ENCODE measurements at regions not wholly inside any gene's neighbourhood (a gene's known extent, or its start where the extent isn't known, plus 50 kb on each side); places are given as distances from the start of the nearest gene placed in this dataset.

DNA sequence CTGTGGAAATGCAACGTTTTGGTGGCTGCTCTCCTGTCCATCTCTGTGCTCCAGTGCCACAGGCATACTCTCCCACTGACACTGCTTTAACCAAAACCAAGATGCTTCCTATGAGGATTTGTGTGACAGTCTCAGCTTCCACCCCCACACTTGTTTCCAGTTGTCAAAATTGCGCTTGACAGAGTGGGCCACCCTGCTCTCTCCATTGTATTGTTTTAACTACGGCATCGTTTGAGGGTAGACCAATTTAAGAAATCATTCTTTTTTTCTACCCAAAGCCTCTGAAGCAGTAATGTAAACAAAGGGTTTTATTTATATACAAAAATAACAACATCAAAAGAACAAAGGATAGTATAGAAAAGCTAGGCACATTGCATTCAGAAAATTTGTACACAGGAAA, 178.0 kb downstream of the INHBA start:
- DNase-seq (ENCODE audit: low spot score), result no peak

DNA sequence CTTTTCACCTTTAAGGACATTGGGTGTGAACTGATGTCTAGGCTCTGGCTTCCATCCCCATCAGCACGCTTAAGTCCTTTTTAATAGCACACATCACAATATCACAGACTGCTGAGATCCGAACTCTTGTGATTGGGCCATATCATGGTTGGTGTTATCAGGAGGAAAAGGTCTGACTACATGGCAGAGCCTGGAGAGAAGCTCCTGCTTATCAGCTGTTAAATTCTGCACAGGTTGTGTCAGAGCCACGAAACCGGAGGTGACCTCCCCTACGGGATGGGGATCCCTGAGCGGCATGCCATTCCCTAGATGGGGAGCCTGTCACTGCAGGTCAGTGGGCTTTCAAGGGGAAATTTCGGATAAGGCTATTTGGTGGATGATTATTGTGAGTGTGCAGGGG, 182.4 kb downstream of the INHBA start:
- no peak for DNase-seq (ENCODE audit: low spot score)

DNA sequence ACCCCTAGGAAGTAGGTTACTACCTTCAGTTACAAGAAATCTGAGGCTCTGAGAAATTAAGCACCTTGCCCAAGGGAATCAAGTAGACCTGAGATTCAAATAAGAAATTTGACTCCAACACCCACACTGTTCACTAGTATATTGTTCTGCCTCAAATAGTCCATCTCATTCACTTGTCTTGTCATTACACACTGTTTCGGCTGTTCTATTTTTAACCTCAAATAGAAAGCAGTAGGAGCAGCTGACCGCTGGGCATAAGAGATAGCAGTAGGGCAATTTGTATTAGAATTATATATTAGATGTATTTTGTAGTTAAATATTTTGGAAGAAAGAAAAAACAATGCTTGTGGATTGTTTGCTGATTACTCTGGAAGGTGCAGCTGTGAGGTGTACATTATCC, 185.1 kb downstream of the INHBA start:
- no peak for DNase-seq (ENCODE audit: low spot score)

DNA sequence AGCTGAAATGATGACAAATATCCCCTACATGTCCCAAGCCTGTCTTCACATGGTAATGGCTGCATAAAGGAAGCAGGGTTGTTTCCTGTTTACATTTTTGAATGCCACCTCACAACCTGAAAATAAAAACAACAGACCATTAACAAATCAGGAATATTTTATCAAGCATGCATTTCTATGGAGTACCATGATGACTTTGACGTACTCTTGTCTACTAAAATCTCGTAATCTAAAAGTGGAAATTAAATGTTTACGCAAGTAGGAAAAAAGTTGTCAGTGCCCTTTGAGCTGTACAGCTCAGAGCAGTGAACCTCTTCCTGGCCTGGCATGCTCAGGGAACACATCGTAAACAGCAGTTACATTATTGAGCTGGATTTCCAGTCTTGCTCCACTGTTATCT, 194.1 kb downstream of the INHBA start:
- no peak for DNase-seq (ENCODE audit: low spot score)

DNA sequence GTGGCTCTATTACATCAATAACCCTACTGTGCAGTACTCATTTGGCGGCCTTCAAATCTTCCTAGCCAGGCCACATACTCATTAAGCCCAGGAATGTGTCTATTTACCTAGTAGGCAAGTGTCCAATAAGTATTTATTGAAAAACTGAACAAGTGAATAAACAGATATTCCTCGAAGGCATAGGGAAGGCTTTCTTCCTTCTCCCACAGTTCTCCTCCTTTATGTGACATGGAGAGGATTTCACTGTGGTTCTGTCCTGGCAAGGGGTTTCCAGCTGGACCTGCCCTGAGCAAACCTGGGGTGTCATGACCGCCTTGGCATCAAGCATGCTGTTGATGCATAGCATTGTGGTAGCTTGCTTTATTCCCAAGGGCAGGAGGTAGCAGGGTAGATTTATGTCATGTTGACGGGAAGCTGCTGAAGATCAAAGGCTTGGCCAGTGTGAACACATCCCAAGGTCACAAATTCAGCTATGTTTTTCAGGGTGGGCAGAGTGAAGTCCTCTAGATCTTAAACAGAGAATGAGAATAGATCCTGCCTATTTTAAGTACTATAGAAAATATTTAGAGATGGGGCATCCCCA, 195.1 kb downstream of the INHBA start:
- no peak for DNase-seq (ENCODE audit: low spot score)

DNA sequence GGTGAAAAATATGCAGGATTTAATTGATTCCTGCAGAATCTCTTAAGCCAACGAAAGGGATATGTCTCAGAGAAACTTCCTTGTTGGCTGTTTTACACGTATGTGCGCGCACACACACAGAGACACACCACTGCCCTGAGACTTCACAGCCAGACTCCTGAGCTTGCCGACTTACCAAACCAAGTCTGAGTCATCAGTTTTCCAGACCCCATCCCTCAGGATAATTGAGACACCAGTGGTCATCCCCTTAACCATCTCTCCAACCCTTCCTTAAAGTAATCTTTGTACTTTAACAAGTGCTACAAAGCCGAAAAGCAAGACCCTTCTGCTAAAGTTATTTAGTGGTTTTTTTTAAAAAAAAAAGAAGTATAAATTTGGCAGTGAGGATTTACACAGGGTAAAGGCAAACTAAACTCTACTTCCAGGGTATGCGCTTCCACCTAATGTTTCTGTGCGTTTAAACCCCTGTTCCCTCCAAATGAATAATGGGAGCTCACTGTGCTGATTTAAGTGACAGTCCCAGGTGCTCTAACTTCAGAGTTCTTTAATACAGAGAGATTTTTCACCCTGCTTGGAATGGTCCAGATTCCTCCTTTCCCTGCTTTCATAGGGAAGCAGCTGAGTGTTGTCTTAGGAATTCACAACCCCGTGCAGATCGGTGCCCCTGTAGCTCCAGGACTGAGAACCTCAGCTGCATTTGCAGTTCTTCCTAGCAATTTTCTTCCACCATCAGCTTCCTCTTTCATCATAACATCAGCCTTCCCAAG, 198.5 kb downstream of the INHBA start:
- no peak for DNase-seq (ENCODE audit: low spot score)

DNA sequence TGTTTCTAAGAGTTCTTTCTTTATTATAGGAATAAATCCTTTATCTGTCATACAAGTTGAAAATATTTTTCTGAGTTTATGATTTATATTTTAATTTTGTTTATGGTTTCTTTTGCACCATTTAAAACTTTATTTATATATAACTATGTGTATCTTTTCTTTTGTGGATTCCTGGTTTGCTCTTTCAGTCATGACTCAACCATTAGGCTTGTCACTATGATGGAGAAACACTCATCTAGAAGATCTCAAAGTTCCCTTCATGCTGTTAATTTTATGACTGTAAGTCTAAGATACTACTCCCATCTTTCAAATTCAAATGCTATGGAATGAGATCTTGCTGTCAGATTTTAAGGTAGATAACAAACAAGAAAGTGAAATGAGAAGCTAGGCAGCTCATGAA, 199.5 kb downstream of the INHBA start:
- DNase-seq (ENCODE audit: low spot score), result no peak

DNA sequence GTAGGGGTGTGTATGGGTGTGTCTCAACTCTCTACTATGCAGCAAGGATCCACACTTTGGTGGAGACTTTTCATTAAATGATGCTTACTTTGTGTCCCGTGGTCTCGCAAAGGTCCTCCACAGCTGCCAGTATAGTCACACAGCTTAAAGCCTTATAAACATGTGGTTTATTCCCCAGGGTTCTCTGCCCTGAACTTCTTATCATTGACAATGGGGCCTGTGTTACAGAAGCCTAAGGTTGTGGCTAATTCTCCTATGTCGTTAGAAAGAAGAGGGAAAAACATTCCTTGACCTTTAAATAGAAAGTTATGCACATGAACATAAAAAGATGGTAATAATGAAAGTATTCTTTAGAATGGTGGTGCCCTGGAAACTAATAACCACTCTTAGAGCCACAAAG, 201.4 kb downstream of the INHBA start:
- DNase-seq (ENCODE audit: low spot score), result no peak

DNA sequence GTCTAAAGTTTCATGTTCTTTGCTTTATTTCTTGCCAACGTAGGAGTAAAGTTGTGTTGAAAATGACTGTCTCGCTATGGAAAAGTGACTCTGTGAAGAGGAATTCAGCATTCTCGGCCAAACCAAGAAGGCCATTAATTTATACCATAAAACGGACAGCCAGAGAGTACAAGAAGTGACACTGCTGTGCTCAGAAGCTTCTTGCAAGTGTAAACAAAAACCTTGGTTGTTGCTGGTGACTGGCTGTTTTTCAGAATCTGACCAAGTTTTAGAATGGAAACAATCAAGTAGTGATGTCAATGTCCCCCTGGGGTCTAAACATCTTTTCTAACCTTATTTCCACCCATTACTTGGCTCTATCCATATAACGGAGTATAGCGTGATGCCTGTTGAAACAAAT, 201.9 kb downstream of the INHBA start:
- no peak for DNase-seq (ENCODE audit: low spot score)

DNA sequence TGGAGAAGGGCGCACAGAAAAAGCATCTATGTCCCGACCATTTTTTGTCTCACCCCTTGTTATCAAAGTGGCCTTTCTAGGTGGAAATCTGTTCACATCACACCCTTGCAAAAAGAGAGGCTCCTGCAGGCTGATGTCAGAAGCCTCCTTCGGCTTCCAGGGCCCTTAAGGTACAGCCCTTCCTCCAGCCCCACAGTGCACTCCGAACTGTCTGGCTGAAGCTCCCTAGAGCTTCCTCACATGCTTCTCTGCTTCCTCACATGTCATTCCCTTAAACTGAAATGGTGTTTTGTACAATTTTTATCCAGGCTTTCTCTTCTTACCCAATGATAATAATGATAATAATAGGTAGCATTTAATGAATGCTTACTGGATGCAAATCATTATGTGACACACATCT, 210.3 kb downstream of the INHBA start:
- no peak for DNase-seq (ENCODE audit: low spot score)

DNA sequence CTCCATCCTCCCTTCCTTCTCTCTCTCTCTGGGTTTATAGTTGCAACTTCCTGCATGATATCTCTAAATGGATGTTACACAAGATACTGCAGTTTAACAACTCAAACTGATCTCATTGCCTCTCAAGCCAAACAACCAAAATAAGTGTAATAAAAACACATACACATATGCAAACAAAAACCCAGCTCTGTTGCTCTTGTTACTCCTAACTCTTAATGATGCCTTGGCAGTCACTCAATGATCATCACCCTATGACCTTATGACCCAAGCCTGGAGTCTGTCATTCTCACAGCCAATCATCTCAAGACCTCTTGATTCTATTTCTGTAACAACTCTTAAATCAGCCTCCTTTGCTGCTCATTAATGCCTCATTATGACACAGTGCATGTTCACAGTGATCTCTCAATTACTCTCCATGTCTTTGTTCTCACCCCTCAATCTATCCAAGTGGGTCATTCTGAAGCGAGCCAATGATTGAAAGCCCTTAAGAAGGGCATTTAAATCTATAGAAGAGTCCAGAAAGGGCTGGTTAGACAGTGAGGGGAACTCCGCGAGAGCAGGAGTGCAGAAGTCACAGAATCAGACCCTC, 210.9 kb downstream of the INHBA start:
- DNase-seq (ENCODE audit: low spot score), result no peak

DNA sequence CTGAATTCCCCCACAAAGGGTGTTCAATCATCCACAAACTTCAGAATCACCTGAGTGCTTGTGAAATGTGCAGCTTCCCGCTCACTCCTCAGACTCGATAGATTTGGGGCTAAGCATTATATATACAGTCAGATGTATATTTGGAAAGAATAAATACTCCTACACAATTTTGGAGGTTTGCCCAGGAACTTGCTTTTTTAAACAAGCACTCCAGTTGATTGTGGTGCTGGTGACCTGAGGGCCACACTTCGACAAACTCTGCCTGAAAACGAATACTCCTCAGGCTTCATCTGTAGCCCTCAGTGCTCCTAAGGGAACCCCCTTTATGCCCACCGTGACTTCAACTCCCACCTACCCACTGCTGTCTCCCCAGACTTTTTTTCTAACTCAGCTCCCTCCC, 211.6 kb downstream of the INHBA start:
- DNase-seq (ENCODE audit: low spot score), result no peak

DNA sequence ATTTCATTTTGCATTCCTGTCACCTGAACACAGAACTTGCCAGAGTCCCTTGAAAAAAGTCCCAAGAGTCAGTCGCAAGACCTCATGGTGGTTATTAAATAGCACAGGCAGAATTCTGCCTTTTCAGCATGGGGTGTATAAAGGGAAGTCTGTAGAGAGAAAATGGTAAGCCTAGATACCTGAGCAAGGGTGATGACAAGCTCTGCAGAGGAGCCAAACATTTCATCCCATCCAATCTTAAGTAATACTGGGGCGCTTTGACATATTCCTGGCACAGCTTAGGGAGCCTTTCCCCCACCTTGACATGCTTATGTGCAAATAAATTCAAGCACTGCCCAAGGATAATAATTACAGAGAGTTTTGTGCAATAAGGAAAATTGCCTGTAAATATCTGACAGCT, 213.0 kb downstream of the INHBA start:
- DNase-seq (ENCODE audit: low spot score), result no peak

DNA sequence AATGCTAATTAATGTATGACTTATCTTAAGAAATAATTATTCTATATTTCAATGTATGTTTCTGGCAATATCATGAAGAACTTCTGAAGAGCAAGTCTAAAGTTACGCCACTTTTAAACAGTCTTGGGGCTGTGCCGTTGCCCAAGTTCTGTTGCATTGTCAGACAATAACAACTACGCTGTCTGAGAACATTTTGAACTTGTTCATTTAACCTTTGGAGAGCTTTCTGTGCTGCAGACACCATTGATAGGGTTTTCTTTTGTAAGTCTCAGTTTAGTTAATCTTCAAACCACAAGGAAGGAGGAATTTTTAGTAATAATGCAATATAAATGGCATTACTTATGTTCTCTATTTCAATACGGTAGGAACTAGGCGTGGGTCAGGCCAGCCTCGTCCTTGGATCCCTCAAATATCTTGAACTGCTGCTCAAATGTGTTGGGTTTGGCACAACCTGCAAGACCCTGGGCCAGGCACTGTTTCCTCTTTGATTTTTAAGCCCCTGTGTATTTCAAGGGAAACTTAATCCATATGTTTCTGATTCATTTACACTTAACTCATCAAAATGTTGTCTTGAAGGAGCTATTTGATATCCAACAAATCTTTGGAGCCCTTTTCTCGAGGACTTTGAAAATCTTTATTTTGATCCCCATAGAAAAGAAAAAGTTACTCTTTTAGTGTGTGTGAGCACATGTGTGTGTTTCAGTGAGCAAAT, 215.5 kb downstream of the INHBA start:
- no peak for DNase-seq (ENCODE audit: low spot score)

DNA sequence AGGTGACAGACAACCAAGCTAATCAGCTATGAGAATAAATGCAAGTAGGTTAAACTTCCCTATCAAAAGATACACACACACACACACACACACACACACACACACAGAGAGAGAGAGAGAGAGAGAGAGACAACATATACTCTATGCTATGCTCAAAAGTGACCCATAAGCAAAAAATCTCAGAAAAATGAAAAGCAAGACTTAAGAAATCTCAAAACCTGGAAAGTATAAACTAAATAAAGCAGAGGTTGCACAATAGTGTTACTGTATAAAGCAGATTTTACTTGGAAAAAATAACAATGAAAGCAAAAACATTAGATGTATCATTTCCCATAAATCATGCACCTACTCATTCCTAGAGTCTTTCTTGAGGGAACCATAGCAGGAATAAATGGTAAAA, 221.5 kb downstream of the INHBA start:
- DNase-seq (ENCODE audit: low spot score), result no peak

DNA sequence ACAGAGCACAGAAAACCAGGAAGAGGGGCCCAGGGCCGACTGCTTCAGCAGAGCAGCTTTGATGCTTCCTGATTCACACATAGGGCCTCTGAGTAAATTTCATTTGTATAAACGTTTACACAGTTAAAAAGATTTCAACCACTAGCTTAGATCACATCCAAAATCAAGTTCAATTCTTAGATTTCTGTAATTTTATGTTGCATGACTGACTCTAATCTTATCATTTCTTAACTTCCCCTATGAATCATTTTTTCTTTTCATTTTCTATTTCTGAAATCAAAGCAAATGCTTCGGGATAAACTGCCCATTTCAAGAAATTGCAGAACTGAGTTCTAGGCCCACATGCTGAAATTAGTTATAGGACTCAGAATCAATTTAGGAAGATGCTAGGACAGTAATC, 224.7 kb downstream of the INHBA start:
- no peak for DNase-seq (ENCODE audit: low spot score)

DNA sequence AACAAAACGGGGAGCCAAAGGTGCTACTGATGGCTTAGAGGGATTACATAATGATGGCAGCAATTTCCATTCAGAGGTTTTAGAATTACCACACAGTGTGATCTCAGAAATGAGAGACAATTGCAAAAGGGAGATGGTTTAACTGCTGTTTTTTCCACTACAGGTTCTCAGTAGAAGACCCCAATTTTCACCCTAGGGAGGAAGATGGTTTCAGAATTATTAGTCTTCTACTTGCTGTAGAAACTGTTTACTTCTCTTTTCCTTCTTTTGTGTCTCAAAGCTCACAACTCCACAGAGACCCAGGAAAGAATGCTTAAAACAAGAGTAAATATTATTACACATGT, 226.5 kb downstream of the INHBA start:
- DNase-seq (ENCODE audit: low spot score), result no peak

DNA sequence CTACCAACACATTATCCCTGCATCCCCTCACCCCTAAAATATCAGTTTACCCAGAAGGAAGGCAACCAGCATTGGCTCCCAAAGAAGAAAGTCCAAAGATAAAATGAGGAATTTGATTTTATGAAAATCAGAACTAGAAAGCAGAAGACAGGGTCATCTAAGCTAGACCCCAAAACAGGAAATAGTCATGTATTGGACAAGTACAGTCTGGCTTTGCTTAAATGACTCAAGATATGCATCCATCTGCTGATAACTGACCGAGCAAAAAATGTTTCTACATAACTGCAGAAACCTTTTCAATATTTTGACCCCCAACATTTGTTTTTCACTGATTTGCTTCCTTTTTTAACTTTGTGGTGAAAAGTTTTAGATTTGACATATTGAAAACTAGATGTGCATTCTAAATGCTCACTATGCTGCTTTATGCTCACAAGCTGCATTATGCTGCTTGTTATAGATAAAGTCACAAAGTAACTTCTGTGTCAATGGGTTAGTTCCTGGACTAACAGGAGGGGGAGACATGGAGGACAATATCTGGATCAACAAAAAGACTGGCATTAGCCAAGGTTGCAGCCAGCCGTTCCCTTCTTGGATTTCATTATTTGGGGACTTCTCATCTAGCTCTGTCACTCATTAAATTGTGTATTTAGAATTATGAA, 227.0 kb downstream of the INHBA start:
- DNase-seq (ENCODE audit: low spot score), result no peak

DNA sequence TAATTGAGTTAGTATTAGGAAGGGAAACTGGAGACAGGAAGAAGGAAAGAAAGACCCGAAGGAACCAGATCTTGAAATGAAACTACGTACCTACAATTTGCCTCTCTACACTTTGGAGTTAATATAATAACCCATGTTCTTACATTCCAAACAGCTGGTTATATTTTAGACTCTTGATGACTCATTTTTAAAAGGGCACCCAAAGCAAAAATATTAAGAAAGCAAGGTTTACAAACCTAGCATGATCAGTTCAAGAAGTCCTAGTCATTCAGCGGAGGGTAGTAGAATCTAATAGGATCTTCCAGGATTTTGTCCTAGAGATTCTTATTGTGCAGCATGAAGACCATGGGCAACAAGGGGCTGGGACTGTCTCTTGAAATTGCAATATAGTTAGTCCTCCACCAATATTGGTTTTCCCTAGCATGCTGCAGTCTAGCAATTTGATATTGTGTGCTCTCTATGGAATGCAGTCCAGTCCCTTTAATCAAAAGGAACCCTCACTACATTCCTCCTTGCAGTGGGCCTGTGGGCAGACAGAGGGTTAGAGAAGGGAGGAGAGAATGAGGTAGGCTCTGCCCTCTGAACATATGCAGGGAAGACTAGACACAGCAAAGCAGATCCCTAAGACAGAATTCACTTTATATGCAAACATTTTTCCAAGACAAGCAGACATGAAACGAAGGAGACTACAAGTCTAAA, 230.3 kb downstream of the INHBA start:
- no peak for DNase-seq (ENCODE audit: low spot score)

DNA sequence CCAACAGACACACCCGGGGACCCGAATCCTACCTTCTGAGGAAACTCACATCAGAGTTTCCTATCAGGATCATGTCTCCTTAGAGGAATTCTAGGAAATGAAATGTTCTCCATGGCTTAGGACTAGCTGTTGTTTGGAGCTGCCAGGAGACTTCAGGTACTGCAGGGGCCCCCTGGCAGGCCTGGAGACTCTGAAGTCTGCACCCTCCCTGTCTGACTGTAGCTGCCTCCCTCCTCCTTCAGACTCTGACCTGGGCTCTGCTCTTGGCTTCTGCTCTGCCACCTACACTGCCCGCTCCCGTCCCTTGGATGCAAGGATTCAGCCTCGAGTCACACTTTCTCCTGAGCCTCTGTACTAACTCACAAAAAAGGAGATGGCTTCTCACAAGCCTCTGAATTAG, 232.8 kb downstream of the INHBA start:
- no peak for DNase-seq (ENCODE audit: low spot score)

DNA sequence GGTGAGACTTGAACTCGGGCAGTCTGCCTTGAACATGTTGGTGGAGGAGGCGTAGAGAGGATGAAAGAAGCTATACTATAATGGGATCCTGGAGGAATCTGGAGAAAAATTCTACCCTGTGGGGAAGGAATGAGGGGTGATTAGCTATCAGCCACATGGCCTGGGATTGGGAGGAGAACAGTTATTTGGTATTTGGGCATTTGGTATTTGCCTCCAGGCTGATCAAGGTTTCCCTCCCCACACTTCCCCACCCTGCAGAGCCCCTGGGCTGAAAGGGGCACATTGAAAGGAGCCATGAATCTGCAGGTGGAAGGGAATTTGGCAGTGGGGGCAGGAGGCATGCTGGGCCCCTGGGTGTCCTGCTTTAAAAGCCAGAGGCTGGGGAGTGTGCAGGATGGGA, 235.3 kb downstream of the INHBA start:
- no peak for DNase-seq (ENCODE audit: low spot score)

DNA sequence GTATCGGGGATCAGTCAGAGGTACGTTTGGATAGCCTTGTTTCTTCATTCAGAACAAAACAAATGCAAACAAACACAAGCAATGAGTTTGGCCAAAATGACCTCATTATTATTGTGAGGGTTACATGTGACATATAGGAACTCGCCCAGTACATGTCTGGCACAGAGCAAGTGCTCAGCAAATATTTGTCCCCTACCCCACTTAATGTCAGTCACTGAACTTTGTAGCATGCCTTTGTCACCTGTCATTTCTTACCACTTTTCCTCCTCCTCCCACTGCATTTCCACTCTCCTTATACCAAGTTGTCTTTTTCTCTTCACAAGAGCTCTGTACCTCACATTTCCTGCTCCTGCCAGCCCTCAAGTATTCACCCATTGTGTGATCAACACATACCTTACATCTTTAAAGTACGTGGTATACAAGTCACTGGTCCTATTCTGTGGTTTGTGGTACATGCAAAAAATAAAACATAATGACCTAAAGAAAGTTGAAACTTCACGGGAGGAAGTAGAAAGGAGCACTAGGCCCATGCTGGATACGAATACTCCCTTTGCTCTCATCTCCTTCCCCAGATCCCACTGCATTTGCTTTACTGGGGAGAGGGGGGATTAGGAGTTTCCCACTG, 236.0 kb downstream of the INHBA start:
- no peak for DNase-seq (ENCODE audit: low spot score)

Measured in pons (tissue), 1 donor.